ENCODE measurements at regions not wholly inside any gene's neighbourhood (a gene's known extent, or its start where the extent isn't known, plus 50 kb on each side); places are given as distances from the start of the nearest gene placed in this dataset.

DNA sequence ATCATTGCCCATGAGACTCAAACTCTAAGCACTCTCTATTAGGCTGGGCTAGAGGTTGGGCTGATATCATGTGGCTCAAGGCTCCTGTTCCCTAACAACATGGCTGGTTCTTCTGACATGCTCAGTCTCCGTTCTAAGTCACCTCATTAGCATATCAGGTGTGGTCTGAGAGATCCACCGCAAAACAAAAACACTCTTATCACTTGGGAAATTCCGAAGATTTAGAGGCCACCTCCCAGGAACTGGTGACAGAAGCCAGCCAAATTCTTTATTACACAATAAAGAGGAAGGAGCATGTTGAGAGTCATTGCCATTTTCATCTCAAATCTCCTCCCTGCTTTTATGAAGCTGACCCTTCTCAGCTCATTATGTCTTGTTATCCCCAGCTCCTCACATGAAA lies 107.6 kb downstream of the MSX2 start:
- H3K4me3 ChIP-seq (ENCODE audit: low read length), result no peak overlapping the region
- DNase-seq (ENCODE audit: low read depth), result no peak

DNA sequence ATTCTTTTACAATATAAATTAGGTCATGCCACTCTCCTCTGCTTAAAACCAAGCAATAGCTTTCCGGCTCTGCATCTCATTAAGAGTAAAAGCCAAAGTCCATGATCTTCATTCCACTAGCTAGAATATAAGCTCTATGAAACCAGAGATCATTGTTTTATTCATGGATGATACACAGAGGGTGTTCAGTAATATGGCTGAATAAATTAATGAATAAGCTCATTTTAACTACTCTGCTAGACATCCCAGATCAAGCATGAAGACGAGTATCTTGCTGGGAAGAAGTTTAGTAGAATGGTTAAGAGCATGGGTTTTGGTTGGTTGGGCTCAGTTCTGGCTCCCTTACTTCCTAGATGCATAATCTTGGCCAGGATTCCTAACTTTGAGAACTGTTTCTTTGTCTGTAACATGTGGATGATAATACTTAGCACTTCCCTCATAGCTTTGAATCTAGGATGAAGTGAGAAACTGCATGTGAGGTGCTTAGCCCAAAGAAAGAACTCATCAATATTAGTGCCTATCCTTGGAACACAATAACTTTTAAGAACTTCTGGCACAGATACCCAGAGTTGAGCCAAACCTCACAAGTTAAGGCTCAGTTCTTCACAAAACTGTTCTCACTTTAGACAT lies 106.8 kb downstream of the MSX2 start:
- H3K4me3 ChIP-seq (ENCODE audit: low read length), result no peak overlapping the region
- TF ChIP-seq, protein P1, sequence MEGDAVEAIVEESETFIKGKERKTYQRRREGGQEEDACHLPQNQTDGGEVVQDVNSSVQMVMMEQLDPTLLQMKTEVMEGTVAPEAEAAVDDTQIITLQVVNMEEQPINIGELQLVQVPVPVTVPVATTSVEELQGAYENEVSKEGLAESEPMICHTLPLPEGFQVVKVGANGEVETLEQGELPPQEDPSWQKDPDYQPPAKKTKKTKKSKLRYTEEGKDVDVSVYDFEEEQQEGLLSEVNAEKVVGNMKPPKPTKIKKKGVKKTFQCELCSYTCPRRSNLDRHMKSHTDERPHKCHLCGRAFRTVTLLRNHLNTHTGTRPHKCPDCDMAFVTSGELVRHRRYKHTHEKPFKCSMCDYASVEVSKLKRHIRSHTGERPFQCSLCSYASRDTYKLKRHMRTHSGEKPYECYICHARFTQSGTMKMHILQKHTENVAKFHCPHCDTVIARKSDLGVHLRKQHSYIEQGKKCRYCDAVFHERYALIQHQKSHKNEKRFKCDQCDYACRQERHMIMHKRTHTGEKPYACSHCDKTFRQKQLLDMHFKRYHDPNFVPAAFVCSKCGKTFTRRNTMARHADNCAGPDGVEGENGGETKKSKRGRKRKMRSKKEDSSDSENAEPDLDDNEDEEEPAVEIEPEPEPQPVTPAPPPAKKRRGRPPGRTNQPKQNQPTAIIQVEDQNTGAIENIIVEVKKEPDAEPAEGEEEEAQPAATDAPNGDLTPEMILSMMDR (conservative IDR thresholded peaks at IDR 0.05; ENCODE audit: low read length), result no peak
- no peak for DNase-seq (ENCODE audit: low read depth)

More for the DNA sequence above, 107.6 kb downstream of the MSX2 start:
- TF ChIP-seq, protein P1 (conservative IDR thresholded peaks at IDR 0.05; ENCODE audit: low read length), result no peak

DNA sequence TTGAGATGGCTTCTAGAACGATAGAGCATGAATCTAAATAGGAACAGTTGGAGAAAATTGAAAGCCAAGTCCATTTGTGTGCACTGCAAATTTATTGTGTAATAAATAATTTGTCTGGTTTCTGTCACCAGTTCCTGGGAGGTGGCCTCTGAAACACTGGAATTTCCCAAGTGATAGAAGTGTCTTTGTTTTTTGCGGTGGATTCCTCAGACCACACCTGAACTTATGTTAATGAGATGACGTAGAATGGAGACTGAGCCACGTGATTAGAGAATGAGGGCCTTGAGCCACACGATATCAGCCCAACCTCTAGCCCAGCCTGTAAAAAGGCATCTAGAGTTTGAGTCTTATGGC lies 105.1 kb downstream of the MSX2 start:
- TF ChIP-seq, protein P1 (conservative IDR thresholded peaks at IDR 0.05; ENCODE audit: low read length), result no peak
- no peak overlapping the region for H3K4me3 ChIP-seq (ENCODE audit: low read length)
- DNase-seq (ENCODE audit: low read depth), result no peak

DNA sequence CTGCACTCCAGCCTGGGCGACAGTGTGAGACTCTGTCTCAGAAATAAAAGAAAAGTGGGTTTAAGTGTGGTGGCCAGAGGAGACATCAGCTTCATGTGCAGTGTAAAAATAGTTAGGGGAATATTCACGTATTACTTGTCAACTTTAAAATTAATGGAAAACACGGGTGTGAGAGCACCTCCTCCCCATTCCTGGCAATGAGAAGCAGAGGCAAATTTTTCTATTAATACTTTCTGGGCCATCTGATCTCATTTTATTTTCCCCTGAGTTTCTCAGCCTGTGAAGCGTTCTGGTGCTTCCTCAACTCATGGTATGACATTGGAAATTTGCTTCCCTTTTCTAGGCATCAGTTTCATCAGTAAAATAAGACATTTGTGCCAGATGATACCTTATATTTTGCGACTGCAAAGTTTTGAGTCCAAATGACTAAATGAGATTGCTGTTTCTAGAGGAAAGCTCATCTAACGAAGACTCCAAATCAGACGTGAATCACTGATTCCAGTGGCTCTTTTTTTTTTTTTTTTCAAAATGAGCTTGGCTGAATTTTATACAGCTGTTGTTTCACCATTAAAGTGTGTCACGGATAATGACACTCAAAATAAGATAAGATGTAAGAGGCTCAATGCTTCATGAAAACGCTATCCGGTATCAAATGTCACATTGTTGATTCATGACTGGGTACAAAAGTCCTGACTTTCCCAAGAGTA lies 104.6 kb downstream of the MSX2 start:
- no peak overlapping the region for H3K4me3 ChIP-seq (ENCODE audit: low read length)
- TF ChIP-seq, protein P1 (conservative IDR thresholded peaks at IDR 0.05; ENCODE audit: low read length), result no peak
- no peak for DNase-seq (ENCODE audit: low read depth)

DNA sequence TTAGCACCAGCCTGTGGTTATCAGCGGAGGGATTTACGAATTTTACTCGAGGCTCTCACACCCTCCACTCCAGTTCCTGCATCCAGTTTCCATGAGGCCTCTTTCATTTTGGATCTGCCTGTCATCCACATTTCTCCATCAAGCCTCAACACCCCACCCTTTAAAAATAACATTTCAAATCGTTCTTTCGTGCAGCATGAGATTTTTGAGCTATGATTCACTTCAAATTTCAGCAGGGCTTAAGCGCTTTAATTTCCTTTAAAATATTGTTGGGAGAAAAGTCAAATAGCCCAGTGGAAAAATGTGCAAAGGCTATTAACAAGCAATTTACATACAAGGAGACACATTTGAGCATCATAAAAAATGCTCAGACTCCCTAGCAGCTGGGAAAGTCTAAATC lies 103.2 kb downstream of the MSX2 start:
- H3K4me3 ChIP-seq (ENCODE audit: low read length), result no peak overlapping the region
- peak; percentile 20 for DNase-seq (ENCODE audit: low read depth)
- TF ChIP-seq, protein P1 (conservative IDR thresholded peaks at IDR 0.05; ENCODE audit: low read length), result no peak

DNA sequence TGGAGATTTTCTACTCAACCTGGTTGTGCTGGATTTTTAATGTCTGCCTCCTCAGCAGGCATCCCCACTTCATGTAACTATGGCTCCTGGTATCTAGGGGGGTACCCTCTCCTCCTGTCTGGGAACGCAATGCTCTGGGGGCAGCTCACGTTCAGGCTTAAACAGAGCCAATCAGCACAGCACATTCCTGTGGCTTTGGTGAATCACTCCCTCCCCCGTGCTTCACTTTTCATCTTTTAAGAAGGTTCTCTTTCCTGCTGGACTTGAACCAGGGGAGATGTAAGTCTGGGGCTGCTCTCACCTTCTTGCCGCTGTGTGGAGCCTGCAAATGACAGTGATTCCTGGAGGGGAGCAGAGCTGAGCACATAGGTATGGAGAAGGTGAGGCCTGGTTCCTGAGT lies 101.2 kb downstream of the MSX2 start:
- H3K4me3 ChIP-seq (ENCODE audit: low read length), result no peak overlapping the region
- peak; percentile 8 for DNase-seq (ENCODE audit: low read depth)
- TF ChIP-seq, protein P1 (conservative IDR thresholded peaks at IDR 0.05; ENCODE audit: low read length), result no peak

DNA sequence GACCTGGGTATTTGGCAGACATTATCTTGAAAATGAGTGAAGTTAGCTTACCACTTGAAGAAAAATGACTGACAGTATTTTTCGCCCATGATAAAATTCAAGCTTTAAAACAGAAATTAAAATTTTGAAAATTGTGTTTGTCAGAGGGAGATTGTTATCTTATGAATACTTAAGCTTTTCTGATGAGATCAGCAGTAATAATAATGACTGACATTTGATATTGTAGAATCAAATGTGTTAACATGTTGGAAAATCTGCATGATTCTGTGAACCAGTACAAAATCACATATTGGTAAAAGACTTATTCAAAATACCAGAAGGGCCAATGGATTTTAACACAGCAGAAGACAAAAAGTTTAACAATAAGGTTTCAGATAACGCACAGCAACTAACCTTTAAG lies 94.0 kb downstream of the MSX2 start:
- TF ChIP-seq, protein P1 (conservative IDR thresholded peaks at IDR 0.05; ENCODE audit: low read length), result no peak
- no peak overlapping the region for H3K4me3 ChIP-seq (ENCODE audit: low read length)
- DNase-seq (ENCODE audit: low read depth), result no peak
